Lower lobe of right lung (tissue), 2 donors: ENCODE measurements at regions not wholly inside any gene's neighbourhood (a gene's known extent, or its start where the extent isn't known, plus 50 kb on each side); places are given as distances from the start of the nearest gene placed in this dataset.

Experiments
- ATAC-seq, 2 donors: fragments of 200-7000 bp; cut with Tn5 transposase; one replicate each; pipeline ENCODE4 v1.9.1; 2020 to 2022; ENCODE audit warnings: mild to moderate bottlenecking in 2 of 2, moderate library complexity in 2 of 2
- DNase-seq: peaks from one replicate; pipeline ENCODE4 v3.0.0-alpha.2; 2020
- H3K27ac ChIP-seq: fragments of 200-600 bp; one replicate; pipeline ENCODE4 v1.8.0; 2022
- H3K27me3 ChIP-seq: fragments of 200-600 bp; one replicate; pipeline ENCODE4 v1.8.0; 2022; ENCODE audit warnings: low read depth
- H3K36me3 ChIP-seq: fragments of 200-600 bp; one replicate; pipeline ENCODE4 v1.8.0; 2022; ENCODE audit warnings: mild to moderate bottlenecking
- H3K4me1 ChIP-seq: fragments of 200-600 bp; one replicate; pipeline ENCODE4 v1.8.0; 2022
- H3K4me3 ChIP-seq: fragments of 200-600 bp; one replicate; pipeline ENCODE4 v1.8.0; 2022; ENCODE audit warnings: mild to moderate bottlenecking
- H3K9me3 ChIP-seq: fragments of 200-600 bp; one replicate; pipeline ENCODE4 v1.8.0; 2022
- intact Hi-C: fragments of 100-400 bp; cut with DNase I; formaldehyde crosslinking; loops from one replicate; pipeline ENCODE4 v1.11.0; 2022
- TF ChIP-seq, protein P1 (sequence below): fragments of 200-600 bp; IDR thresholded peaks from one replicate; pipeline ENCODE4 v1.8.0; 2022; ENCODE audit warnings: antibody characterized with exemption, mild to moderate bottlenecking
- donor health status: DM: no; HTN: yes; CAD: no; lungs with severe emphysema.

DNA sequence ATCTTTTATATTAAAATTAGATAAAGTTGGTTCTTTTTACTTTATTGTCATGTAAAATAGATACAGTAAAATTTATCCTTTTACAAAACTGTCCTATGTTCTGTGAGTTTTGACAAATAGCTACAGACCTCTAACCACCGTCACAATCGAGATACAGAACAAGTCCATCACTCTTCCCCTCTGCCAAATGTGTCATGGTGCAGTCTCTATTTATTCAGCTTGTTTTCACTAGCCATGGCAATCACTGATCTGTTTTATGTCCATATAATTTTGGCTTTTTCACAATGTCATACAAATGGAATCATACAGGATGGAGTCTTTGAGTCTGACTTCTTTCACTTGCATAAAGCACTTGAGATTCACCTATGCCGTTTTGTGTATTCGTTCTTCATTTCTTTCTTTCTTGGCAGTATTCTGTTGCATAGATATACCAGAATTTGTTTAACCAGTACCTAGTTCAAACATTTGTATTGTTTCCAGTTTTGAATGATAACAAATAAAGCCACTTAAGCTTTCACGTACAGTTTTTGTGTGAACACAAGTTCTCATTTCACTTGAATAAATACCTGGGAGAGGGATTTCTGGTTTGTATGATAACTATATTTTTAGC is 273.2 kb upstream of the MPDZ start:
- TF ChIP-seq, protein P1, sequence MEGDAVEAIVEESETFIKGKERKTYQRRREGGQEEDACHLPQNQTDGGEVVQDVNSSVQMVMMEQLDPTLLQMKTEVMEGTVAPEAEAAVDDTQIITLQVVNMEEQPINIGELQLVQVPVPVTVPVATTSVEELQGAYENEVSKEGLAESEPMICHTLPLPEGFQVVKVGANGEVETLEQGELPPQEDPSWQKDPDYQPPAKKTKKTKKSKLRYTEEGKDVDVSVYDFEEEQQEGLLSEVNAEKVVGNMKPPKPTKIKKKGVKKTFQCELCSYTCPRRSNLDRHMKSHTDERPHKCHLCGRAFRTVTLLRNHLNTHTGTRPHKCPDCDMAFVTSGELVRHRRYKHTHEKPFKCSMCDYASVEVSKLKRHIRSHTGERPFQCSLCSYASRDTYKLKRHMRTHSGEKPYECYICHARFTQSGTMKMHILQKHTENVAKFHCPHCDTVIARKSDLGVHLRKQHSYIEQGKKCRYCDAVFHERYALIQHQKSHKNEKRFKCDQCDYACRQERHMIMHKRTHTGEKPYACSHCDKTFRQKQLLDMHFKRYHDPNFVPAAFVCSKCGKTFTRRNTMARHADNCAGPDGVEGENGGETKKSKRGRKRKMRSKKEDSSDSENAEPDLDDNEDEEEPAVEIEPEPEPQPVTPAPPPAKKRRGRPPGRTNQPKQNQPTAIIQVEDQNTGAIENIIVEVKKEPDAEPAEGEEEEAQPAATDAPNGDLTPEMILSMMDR = no peak
- DNase-seq (no peak), ATAC-seq (no peak)
- no peaks in the 10 kb centered on the region for H3K4me1 ChIP-seq
- no peaks in the 10 kb centered on the region for H3K27me3 ChIP-seq
- intact Hi-C loops = no loop called here
- H3K9me3 ChIP-seq = no peaks in the 10 kb centered on the region
- no peaks in the 10 kb centered on the region for H3K36me3 ChIP-seq
- no peak overlapping the region for H3K27ac ChIP-seq
- no peak overlapping the region for H3K4me3 ChIP-seq

DNA sequence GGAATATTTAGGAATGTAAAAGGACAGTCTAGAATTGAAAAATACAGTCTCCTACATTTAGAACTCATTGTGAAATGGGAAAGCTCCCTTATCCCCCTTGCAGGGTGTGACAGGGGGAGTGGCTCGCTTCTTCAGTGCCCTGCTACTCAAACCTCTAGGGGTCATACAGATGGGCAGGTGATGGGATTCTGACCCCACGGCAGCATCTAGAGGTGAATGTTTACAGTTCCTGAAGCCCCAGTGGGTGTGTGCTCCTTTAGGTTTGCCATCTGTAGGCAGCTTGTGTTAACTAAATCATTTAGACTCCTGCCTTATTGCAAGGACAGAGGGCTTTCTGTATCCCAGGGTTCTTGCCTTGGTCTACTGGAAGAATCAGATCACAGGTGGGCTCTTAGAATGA is 271.0 kb upstream of the MPDZ start:
- ATAC-seq (no peak), DNase-seq (no peak)
- Histone ChIP-seq H3K27ac (no peak overlapping the region), H3K4me3 (no peak overlapping the region), H3K27me3 (no peaks in the 10 kb centered on the region), H3K9me3 (no peaks in the 10 kb centered on the region), H3K4me1 (no peaks in the 10 kb centered on the region), H3K36me3 (no peaks in the 10 kb centered on the region)
- intact Hi-C loops = no loop called here
- TF ChIP-seq, protein P1 = no peak

DNA sequence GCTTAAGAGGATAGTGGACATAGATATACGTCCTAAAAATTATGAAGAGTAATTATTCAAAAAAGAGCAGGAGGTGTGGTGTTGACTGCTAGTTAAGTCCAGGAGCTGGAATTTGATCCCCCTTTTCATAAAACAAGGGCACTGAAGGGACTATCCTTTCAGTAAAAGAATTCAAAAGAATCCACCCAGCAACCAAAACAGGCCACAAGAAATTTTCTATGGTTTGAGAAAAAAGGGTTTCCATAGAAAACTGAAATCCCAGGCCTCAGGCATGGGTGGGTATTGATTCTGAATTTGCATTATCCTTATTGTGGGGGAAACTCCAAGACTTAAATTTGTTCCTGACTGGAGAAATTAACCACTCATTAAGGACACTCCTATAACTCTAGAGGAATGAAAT is 269.0 kb upstream of the MPDZ start:
- no peaks in the 10 kb centered on the region for H3K27me3 ChIP-seq
- no peaks in the 10 kb centered on the region for H3K4me1 ChIP-seq
- DNase-seq (no peak), ATAC-seq (no peak)
- intact Hi-C loops = no loop called here
- no peaks in the 10 kb centered on the region for H3K9me3 ChIP-seq
- TF ChIP-seq, protein P1 = no peak
- H3K27ac ChIP-seq = no peak overlapping the region
- no peaks in the 10 kb centered on the region for H3K36me3 ChIP-seq
- H3K4me3 ChIP-seq = no peak overlapping the region

DNA sequence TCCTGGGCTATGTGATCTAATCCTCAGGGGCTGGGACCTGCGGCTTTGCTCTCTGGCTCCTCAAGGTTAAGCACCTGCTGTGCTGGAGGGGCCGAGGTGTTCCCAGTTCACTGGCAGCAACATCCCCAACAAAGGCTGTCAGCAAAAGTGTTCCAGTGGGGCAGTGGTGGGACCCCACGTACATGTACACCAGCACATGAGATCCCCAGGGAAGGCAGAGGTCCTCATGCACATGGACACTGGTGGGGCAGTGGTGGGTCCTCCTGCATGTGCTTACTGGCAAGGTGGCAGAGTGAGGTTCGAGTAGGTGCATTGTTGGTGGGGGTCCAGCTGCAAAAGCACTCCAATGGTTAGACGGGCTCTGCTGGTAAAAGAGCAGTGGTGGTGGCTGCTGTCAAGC is 255.6 kb upstream of the MPDZ start:
- H3K27me3 ChIP-seq = no peaks in the 10 kb centered on the region
- H3K9me3 ChIP-seq = no peaks in the 10 kb centered on the region
- DNase-seq = no peak
- intact Hi-C loops = no loop called here
- H3K27ac ChIP-seq = no peak overlapping the region
- H3K4me3 ChIP-seq = no peak overlapping the region
- TF ChIP-seq, protein P1 = no peak
- H3K4me1 ChIP-seq = no peaks in the 10 kb centered on the region
- ATAC-seq = no peak
- H3K36me3 ChIP-seq = no peaks in the 10 kb centered on the region

DNA sequence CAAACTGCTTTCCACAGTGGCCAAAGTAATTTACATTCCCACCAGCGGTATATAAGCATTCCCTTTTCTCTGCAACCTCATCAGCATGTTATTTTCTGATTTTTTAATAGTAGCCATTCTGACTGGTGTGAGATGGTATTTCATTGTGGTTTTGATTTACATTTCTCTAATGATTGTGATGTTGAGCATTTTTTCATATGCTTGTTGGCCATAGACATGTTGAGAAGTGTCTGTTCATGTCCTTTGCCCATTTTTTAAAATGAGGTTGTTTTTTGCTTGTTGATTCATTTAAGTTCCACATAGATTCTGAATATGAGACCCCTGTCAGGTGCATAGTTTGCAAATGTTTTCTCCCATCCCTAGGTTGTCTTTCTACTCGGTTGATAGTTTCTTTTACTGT is 254.5 kb upstream of the MPDZ start:
- Histone ChIP-seq H3K27ac (no peak overlapping the region), H3K27me3 (no peaks in the 10 kb centered on the region), H3K36me3 (no peaks in the 10 kb centered on the region), H3K4me1 (no peaks in the 10 kb centered on the region), H3K9me3 (no peaks in the 10 kb centered on the region), H3K4me3 (no peak overlapping the region)
- intact Hi-C loops = no loop called here
- DNase-seq (no peak), ATAC-seq (no peak)
- TF ChIP-seq, protein P1 = no peak

DNA sequence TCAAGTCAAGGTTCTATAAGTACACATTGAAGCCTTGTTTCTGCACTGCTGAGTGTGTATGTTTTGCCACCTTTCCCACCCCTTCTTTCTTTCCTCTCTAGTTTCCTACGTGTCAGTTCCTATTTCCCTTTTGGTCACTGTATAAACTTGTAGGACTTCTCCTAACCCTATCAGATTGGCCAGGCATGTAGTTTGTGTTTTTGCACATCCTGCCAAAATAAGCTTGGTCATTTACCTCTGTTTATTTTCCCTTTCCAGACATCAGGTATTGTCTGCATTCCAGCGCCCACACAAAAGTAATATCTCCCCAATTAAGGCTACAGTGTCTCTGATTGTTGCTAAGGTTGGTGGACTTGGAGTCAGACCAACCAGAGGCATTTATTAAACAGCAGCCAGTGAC is 252.9 kb upstream of the MPDZ start:
- Histone ChIP-seq H3K4me1 (no peaks in the 10 kb centered on the region), H3K9me3 (no peaks in the 10 kb centered on the region), H3K27me3 (no peaks in the 10 kb centered on the region), H3K4me3 (no peak overlapping the region), H3K36me3 (no peaks in the 10 kb centered on the region), H3K27ac (no peak overlapping the region)
- TF ChIP-seq, protein P1 = no peak
- ATAC-seq = no peak
- DNase-seq = no peak
- intact Hi-C loops = no loop called here
